Fibroblast of lung (primary cell): ENCODE measurements at regions not wholly inside any gene's neighbourhood (a gene's known extent, or its start where the extent isn't known, plus 50 kb on each side); places are given as distances from the start of the nearest gene placed in this dataset.

Experiments used
- EZH2 ChIP-seq: IDR thresholded peaks from 2 replicates; pipeline ENCODE4 v1.5.1; 2012; ENCODE audit warnings: low read length, control low read depth, mild to moderate bottlenecking; ENCODE audit errors: missing control alignments
- TF ChIP-seq, protein P1 (sequence below), 2 donors: IDR thresholded peaks in 1 of 2; conservative IDR thresholded peaks in 1 of 2; 1 replicate in 1 of 2; 2 replicates in 1 of 2; pipeline ENCODE4 v1.5.1; 2011 to 2012; ENCODE audit warnings: low read length in 2 of 2, control low read depth in 1 of 2, inconsistent platforms in 1 of 2, low read depth in 1 of 2, mild to moderate bottlenecking in 1 of 2

DNA sequence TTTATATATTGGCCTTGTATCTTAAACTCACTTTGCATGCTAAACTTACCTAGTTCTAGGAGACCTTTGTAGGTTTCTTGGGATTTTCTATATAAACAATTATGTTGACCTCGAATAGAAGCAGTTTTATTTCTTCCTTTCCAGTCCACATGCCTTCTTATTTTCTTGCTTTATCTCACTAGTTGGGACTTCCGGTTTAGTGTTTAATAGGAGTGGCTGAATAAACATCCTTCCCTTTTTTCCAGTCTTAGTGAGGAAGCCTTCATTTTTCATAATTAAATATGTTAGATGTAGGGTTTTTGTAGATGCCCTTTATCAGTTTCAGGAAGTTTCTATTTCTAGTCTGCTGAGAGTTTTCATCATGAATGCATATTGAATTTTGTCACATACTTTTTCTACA, 347.3 kb upstream of the HNRNPA3 start:
- TF ChIP-seq, protein P1, sequence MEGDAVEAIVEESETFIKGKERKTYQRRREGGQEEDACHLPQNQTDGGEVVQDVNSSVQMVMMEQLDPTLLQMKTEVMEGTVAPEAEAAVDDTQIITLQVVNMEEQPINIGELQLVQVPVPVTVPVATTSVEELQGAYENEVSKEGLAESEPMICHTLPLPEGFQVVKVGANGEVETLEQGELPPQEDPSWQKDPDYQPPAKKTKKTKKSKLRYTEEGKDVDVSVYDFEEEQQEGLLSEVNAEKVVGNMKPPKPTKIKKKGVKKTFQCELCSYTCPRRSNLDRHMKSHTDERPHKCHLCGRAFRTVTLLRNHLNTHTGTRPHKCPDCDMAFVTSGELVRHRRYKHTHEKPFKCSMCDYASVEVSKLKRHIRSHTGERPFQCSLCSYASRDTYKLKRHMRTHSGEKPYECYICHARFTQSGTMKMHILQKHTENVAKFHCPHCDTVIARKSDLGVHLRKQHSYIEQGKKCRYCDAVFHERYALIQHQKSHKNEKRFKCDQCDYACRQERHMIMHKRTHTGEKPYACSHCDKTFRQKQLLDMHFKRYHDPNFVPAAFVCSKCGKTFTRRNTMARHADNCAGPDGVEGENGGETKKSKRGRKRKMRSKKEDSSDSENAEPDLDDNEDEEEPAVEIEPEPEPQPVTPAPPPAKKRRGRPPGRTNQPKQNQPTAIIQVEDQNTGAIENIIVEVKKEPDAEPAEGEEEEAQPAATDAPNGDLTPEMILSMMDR (conservative IDR thresholded peaks at IDR 0.05 in 1 of 2, IDR thresholded peaks at IDR 0.05 in 1 of 2; ENCODE audit: low read depth in 1 of 2, low read length in 2 of 2) = no peak
- no peak for TF ChIP-seq EZH2
